GM19324 (cell line): ENCODE measurements at regions not wholly inside any gene's neighbourhood (a gene's known extent, or its start where the extent isn't known, plus 50 kb on each side); places are given as distances from the start of the nearest gene placed in this dataset.
"Not testable (repeated sequence)": the region's sequence is repeated elsewhere in the genome, so short reads cannot be mapped to it uniquely, and the experiment has no call there.

ENCODE experiments used
- ATAC-seq: cut with Tn5 transposase; IDR thresholded peaks from one replicate; pipeline ENCODE4 v1.9.1; 2021; ENCODE audit warnings: mild to moderate bottlenecking, moderate library complexity; ENCODE audit not compliant: unreplicated experiment, low FRiP score

- ATAC-seq: not testable (repeated sequence)
Observed at GRCh38 chr2:87685558-87685957, 62.3 kb upstream of the PLGLB2 start.

DNA sequence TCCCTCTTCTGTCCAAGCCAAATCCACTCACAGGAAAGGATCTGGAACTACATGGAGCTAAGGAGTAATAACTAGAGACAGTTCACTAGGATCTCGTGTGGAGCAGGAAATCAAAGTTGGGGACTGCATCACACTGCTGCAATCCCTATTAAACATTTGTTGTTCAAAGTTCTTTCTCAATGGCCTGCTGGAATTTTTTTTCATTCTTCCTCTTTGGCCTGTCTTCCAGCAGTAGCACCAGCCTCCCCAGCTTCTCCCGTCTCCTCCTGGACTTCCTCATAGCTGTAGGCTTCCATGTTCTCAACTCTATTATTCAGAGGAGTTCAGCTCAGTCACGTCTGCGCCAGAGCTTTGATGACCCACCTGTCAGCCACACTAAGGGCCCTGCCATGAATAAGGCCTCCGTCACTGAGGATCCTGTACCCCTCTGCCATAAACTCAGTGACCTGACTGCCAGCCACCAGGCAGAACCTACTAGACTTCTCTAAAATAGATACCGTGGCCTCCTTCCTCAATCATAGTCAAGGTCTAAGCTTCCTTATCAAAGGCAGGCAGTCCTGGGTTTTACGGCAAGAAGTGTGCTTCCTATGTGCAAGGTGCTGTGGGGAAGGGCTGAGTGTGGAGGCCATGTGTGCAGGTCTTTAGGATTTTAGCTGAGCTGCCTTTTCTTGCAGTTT lies 60.9 kb upstream of the PLGLB2 start:
- not testable (repeated sequence) for ATAC-seq

DNA sequence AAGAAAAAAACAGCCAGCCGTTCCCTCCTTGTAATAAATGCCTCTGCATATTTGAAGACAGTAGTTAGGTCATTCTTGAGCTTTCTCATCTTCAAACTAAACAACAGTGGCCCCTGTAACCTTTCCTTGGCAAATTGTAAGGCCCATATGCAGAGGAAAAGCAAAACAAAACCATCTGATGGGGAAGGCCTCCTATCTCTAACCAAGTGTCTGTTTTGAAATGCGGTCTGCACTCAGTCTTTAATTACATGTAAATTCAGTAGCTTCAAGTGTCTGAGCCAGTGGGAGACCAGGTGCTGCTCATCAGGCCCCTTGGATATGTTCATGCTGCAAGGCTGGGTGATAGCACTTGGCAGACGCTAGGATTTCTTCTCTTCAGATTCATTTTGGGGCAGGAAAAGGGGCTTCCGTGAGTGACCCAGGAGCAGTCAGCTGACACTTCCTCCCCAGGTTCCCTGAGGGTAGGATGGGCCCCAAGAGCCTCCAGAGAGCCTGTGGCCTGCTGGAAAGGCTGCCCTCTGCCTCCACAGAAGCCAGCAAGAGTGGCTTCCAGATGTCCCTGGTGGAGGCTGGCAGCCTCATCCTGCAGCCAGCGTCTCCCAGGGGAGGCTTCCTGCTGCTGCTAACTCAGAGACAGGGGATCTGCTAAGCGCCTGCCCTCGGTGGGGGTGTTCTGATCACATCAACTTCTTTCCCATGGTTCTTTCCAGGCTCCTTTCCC lies 60.2 kb upstream of the PLGLB2 start:
- not testable (repeated sequence) for ATAC-seq

GRCh38 chr2:87691899-87692592 lies 55.8 kb upstream of the PLGLB2 start:
- not testable (repeated sequence) for ATAC-seq

GRCh38 chr2:87692914-87693313 lies 55.0 kb upstream of the PLGLB2 start:
- not testable (repeated sequence) for ATAC-seq

GRCh38 chr2:87693882-87694281 lies 54.0 kb upstream of the PLGLB2 start:
- not testable (repeated sequence) for ATAC-seq

- ATAC-seq: not testable (repeated sequence)
Observed at GRCh38 chr2:87695596-87696323, 52.1 kb upstream of the PLGLB2 start.
